Nephron progenitor cell (in vitro differentiated cells): ENCODE measurements at regions not wholly inside any gene's neighbourhood (a gene's known extent, or its start where the extent isn't known, plus 50 kb on each side); places are given as distances from the start of the nearest gene placed in this dataset.
A peak's percentile ranks its signal among the peaks of the same experiment; 100 is the strongest.
"Not testable (repeated sequence)": the region's sequence is repeated elsewhere in the genome, so short reads cannot be mapped to it uniquely, and the experiment has no call there.

Experiments
- DNase-seq: peaks from one replicate; pipeline ENCODE4 v3.0.0; 2021
- H3K27ac Mint-ChIP-seq: 2 replicates; pipeline ENCODE4 v1.8.0; 2021; ENCODE audit warnings: mild to moderate bottlenecking, moderate library complexity, mixed read lengths
- H3K27me3 Mint-ChIP-seq: 2 replicates; pipeline ENCODE4 v1.8.0; 2021; ENCODE audit warnings: mild to moderate bottlenecking, low read depth, mixed read lengths; ENCODE audit not compliant: poor library complexity
- H3K36me3 Mint-ChIP-seq: 2 replicates; pipeline ENCODE4 v1.8.0; 2021; ENCODE audit warnings: low read depth, mixed read lengths
- H3K4me1 Mint-ChIP-seq: 2 replicates; pipeline ENCODE4 v1.8.0; 2021; ENCODE audit warnings: mixed read lengths
- H3K4me3 Mint-ChIP-seq: 2 replicates; pipeline ENCODE4 v1.8.0; 2021; ENCODE audit warnings: mild to moderate bottlenecking, moderate library complexity, mixed read lengths
- H3K9me3 Mint-ChIP-seq: 2 replicates; pipeline ENCODE4 v1.8.0; 2021; ENCODE audit warnings: mild to moderate bottlenecking, moderate library complexity, mixed read lengths
- CTCF ChIP-seq: fragments of 200-600 bp; sonication (generic); IDR thresholded peaks from 2 replicates; pipeline ENCODE4 v1.5.0; 2021; ENCODE audit warnings: antibody characterized with exemption

GRCh38 chr5:119299242-119299614 is 56.6 kb upstream of the TNFAIP8 start:
- not testable (repeated sequence) for H3K27ac Mint-ChIP-seq, DNase-seq, H3K4me3 Mint-ChIP-seq, H3K27me3 Mint-ChIP-seq
- peaks cover 52% of the 10 kb centered on the region for H3K9me3 Mint-ChIP-seq
- H3K4me1 Mint-ChIP-seq = peaks cover 12% of the 10 kb centered on the region
- peaks cover 27% of the 10 kb centered on the region for H3K36me3 Mint-ChIP-seq

GRCh38 chr5:119299615-119300310 is 56.1 kb upstream of the TNFAIP8 start:
- not testable (repeated sequence) for H3K4me3 Mint-ChIP-seq, DNase-seq, H3K27me3 Mint-ChIP-seq, H3K27ac Mint-ChIP-seq
- H3K9me3 Mint-ChIP-seq = peaks cover 52% of the 10 kb centered on the region
- peaks cover 32% of the 10 kb centered on the region for H3K36me3 Mint-ChIP-seq
- H3K4me1 Mint-ChIP-seq = peaks cover 16% of the 10 kb centered on the region

GRCh38 chr5:119300311-119300670 is 55.5 kb upstream of the TNFAIP8 start:
- no peak for TF ChIP-seq CTCF
- H3K36me3 Mint-ChIP-seq = peaks cover 32% of the 10 kb centered on the region
- H3K4me3 Mint-ChIP-seq = no peak overlapping the region
- no peak overlapping the region for H3K27ac Mint-ChIP-seq
- H3K9me3 Mint-ChIP-seq = peaks cover 47% of the 10 kb centered on the region
- H3K27me3 Mint-ChIP-seq = no peaks in the 10 kb centered on the region
- H3K4me1 Mint-ChIP-seq = peaks cover 16% of the 10 kb centered on the region
- no peak for DNase-seq

GRCh38 chr5:119301210-119301609 is 54.6 kb upstream of the TNFAIP8 start:
- no peak overlapping the region for H3K4me3 Mint-ChIP-seq
- TF ChIP-seq CTCF = no peak
- no peaks in the 10 kb centered on the region for H3K27me3 Mint-ChIP-seq
- no peak for DNase-seq
- H3K27ac Mint-ChIP-seq = peak overlapping the region; percentile 4
- H3K9me3 Mint-ChIP-seq = peaks cover 47% of the 10 kb centered on the region
- peaks cover 16% of the 10 kb centered on the region for H3K4me1 Mint-ChIP-seq
- peaks cover 38% of the 10 kb centered on the region for H3K36me3 Mint-ChIP-seq

GRCh38 chr5:119301906-119302305 is 53.9 kb upstream of the TNFAIP8 start:
- no peak for TF ChIP-seq CTCF
- no peak for DNase-seq
- H3K4me3 Mint-ChIP-seq = no peak overlapping the region
- no peaks in the 10 kb centered on the region for H3K27me3 Mint-ChIP-seq
- H3K9me3 Mint-ChIP-seq = peaks cover 47% of the 10 kb centered on the region
- H3K36me3 Mint-ChIP-seq = peaks cover 39% of the 10 kb centered on the region
- peaks cover 16% of the 10 kb centered on the region for H3K4me1 Mint-ChIP-seq
- no peak overlapping the region for H3K27ac Mint-ChIP-seq

GRCh38 chr5:119302449-119302848 is 53.4 kb upstream of the TNFAIP8 start:
- H3K27ac Mint-ChIP-seq = no peak overlapping the region
- no peak for DNase-seq
- H3K36me3 Mint-ChIP-seq = peaks cover 39% of the 10 kb centered on the region
- peaks cover 47% of the 10 kb centered on the region for H3K9me3 Mint-ChIP-seq
- H3K4me3 Mint-ChIP-seq = no peak overlapping the region
- TF ChIP-seq CTCF = no peak
- peaks cover 16% of the 10 kb centered on the region for H3K4me1 Mint-ChIP-seq
- no peaks in the 10 kb centered on the region for H3K27me3 Mint-ChIP-seq
